ENCODE measurements at regions not wholly inside any gene's neighbourhood (a gene's known extent, or its start where the extent isn't known, plus 50 kb on each side); places are given as distances from the start of the nearest gene placed in this dataset.

GRCh38 chr2:238684362-238685326 is 163.2 kb upstream of the TWIST2 start:
- no peak overlapping the region for H3K4me3 Mint-ChIP-seq (ENCODE audit: unreplicated experiment)
- no peaks in the 10 kb centered on the region for H3K36me3 Mint-ChIP-seq (ENCODE audit: low read depth)
- H3K9me3 Mint-ChIP-seq (ENCODE audit: low read depth) = peaks cover 3% of the 10 kb centered on the region
- H3K4me1 Mint-ChIP-seq (ENCODE audit: low read depth) = peaks cover 9% of the 10 kb centered on the region
- peak overlapping the region; percentile 28 for H3K27ac Mint-ChIP-seq (ENCODE audit: unreplicated experiment)
- peaks cover 23% of the 10 kb centered on the region for H3K27me3 Mint-ChIP-seq (ENCODE audit: low read depth)
- TF ChIP-seq CTCF (IDR thresholded peaks at IDR 0.05) = no peak
- no peak for DNase-seq (ENCODE audit: low spot score)

GRCh38 chr2:238685327-238685709 is 162.6 kb upstream of the TWIST2 start:
- H3K9me3 Mint-ChIP-seq (ENCODE audit: low read depth) = peaks cover 3% of the 10 kb centered on the region
- no peak for TF ChIP-seq CTCF (IDR thresholded peaks at IDR 0.05)
- H3K36me3 Mint-ChIP-seq (ENCODE audit: low read depth) = no peaks in the 10 kb centered on the region
- H3K27ac Mint-ChIP-seq (ENCODE audit: unreplicated experiment) = no peak overlapping the region
- no peak overlapping the region for H3K4me3 Mint-ChIP-seq (ENCODE audit: unreplicated experiment)
- H3K27me3 Mint-ChIP-seq (ENCODE audit: low read depth) = peaks cover 23% of the 10 kb centered on the region
- H3K4me1 Mint-ChIP-seq (ENCODE audit: low read depth) = peaks cover 9% of the 10 kb centered on the region
- no peak for DNase-seq (ENCODE audit: low spot score)

GRCh38 chr2:238685713-238686112 is 162.2 kb upstream of the TWIST2 start:
- H3K27ac Mint-ChIP-seq (ENCODE audit: unreplicated experiment) = no peak overlapping the region
- H3K4me1 Mint-ChIP-seq (ENCODE audit: low read depth) = peaks cover 9% of the 10 kb centered on the region
- no peaks in the 10 kb centered on the region for H3K36me3 Mint-ChIP-seq (ENCODE audit: low read depth)
- H3K27me3 Mint-ChIP-seq (ENCODE audit: low read depth) = peaks cover 23% of the 10 kb centered on the region
- peaks cover 3% of the 10 kb centered on the region for H3K9me3 Mint-ChIP-seq (ENCODE audit: low read depth)
- no peak for DNase-seq (ENCODE audit: low spot score)
- H3K4me3 Mint-ChIP-seq (ENCODE audit: unreplicated experiment) = no peak overlapping the region
- TF ChIP-seq CTCF (IDR thresholded peaks at IDR 0.05) = no peak

GRCh38 chr2:238686223-238686622 is 161.7 kb upstream of the TWIST2 start:
- Mint-ChIP-seq H3K27ac (ENCODE audit: unreplicated experiment) (no peak overlapping the region), H3K9me3 (ENCODE audit: low read depth) (peaks cover 3% of the 10 kb centered on the region), H3K27me3 (ENCODE audit: low read depth) (peaks cover 18% of the 10 kb centered on the region), H3K36me3 (ENCODE audit: low read depth) (no peaks in the 10 kb centered on the region), H3K4me1 (ENCODE audit: low read depth) (peaks cover 9% of the 10 kb centered on the region), H3K4me3 (ENCODE audit: unreplicated experiment) (no peak overlapping the region)
- DNase-seq (ENCODE audit: low spot score) = no peak
- TF ChIP-seq CTCF (IDR thresholded peaks at IDR 0.05) = no peak

GRCh38 chr2:238688193-238689153 is 159.4 kb upstream of the TWIST2 start:
- Mint-ChIP-seq H3K27me3 (ENCODE audit: low read depth) (peaks cover 19% of the 10 kb centered on the region), H3K4me3 (ENCODE audit: unreplicated experiment) (no peak overlapping the region), H3K9me3 (ENCODE audit: low read depth) (peaks cover 3% of the 10 kb centered on the region), H3K36me3 (ENCODE audit: low read depth) (no peaks in the 10 kb centered on the region), H3K4me1 (ENCODE audit: low read depth) (peaks cover 9% of the 10 kb centered on the region), H3K27ac (ENCODE audit: unreplicated experiment) (no peak overlapping the region)
- no peak for TF ChIP-seq CTCF (IDR thresholded peaks at IDR 0.05)
- DNase-seq (ENCODE audit: low spot score) = no peak
